Upper lobe of left lung (tissue), 4 donors: ENCODE measurements at regions not wholly inside any gene's neighbourhood (a gene's known extent, or its start where the extent isn't known, plus 50 kb on each side); places are given as distances from the start of the nearest gene placed in this dataset.

ENCODE experiments used
- POLR2A ChIP-seq, 4 donors: fragments of 450-650 bp; IDR thresholded peaks; one replicate each; pipeline ENCODE4 v1.5.1; 2016 to 2017; ENCODE audit warnings: antibody characterized with exemption in 4 of 4, mild to moderate bottlenecking in 2 of 4
- POLR2AphosphoS5 ChIP-seq, 2 donors: sonication (generic); formaldehyde crosslinking; IDR thresholded peaks; one replicate each; pipeline ENCODE4 v1.5.1; 2017; ENCODE audit warnings: antibody characterized with exemption in 2 of 2
- TF ChIP-seq, protein P1 (sequence below), 6 experiments: fragments of 450-650 bp in 4 of 6; fragments of 200-600 bp in 2 of 6; sonication (generic) in 2 of 6; IDR thresholded peaks; one replicate each; pipeline ENCODE4 v1.5.1; 2016 to 2019; ENCODE audit warnings: antibody characterized with exemption in 6 of 6

DNA sequence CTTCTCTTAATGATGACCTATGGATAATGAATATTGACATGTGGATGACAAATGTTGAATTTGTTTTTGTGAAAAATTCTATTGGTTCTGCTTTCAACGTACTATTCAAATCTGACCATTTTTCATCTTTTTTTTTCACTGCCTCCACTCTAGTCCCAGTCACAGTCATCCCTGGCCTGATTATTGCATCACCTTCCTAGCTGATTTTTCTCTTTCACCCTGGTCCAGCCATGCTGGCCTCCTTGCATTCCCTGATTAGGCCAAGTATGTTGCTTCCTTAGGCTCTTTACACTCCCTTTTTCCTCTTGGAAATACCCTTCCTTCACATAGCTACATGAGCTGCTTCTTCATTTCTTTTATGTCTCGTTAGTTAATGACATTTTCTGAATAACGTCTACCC, 58.1 kb upstream of the MAP9 start:
- TF ChIP-seq POLR2AphosphoS5 (IDR thresholded peaks at IDR 0.05) (no peak), POLR2A (IDR thresholded peaks at IDR 0.05) (no peak)
- TF ChIP-seq, protein P1, sequence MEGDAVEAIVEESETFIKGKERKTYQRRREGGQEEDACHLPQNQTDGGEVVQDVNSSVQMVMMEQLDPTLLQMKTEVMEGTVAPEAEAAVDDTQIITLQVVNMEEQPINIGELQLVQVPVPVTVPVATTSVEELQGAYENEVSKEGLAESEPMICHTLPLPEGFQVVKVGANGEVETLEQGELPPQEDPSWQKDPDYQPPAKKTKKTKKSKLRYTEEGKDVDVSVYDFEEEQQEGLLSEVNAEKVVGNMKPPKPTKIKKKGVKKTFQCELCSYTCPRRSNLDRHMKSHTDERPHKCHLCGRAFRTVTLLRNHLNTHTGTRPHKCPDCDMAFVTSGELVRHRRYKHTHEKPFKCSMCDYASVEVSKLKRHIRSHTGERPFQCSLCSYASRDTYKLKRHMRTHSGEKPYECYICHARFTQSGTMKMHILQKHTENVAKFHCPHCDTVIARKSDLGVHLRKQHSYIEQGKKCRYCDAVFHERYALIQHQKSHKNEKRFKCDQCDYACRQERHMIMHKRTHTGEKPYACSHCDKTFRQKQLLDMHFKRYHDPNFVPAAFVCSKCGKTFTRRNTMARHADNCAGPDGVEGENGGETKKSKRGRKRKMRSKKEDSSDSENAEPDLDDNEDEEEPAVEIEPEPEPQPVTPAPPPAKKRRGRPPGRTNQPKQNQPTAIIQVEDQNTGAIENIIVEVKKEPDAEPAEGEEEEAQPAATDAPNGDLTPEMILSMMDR (IDR thresholded peaks at IDR 0.05): no peak
